ENCODE measurements at regions not wholly inside any gene's neighbourhood (a gene's known extent, or its start where the extent isn't known, plus 50 kb on each side); places are given as distances from the start of the nearest gene placed in this dataset.
A peak's percentile ranks its signal among the peaks of the same experiment; 100 is the strongest.

DNA sequence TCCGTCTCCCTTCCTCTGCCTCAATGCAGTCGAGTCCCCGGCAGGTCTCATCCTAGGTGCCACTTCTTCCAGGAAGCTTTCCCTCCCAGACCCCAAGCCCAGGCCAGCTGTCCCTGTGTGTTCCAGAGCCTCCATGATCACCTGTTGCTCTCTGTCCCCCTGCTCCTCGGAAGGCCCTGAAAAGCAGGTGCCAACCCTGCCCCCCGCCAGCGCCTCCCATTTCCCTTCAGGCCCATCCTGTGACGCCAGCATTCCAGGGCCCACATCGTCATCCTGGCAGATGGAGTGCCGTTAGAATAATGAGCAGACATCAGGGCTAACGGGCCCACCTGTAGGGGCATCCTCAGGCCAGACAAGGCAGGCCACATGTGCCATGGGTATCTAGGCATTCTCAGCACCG lies 253.0 kb upstream of the PPP2R2D start:
- peaks cover 34% of the 10 kb centered on the region for H3K9me3 Mint-ChIP-seq (ENCODE audit: unreplicated experiment)
- H3K4me1 Mint-ChIP-seq (ENCODE audit: unreplicated experiment) = no peaks in the 10 kb centered on the region
- H3K27me3 Mint-ChIP-seq (ENCODE audit: unreplicated experiment) = no peaks in the 10 kb centered on the region
- TF ChIP-seq, protein P1, sequence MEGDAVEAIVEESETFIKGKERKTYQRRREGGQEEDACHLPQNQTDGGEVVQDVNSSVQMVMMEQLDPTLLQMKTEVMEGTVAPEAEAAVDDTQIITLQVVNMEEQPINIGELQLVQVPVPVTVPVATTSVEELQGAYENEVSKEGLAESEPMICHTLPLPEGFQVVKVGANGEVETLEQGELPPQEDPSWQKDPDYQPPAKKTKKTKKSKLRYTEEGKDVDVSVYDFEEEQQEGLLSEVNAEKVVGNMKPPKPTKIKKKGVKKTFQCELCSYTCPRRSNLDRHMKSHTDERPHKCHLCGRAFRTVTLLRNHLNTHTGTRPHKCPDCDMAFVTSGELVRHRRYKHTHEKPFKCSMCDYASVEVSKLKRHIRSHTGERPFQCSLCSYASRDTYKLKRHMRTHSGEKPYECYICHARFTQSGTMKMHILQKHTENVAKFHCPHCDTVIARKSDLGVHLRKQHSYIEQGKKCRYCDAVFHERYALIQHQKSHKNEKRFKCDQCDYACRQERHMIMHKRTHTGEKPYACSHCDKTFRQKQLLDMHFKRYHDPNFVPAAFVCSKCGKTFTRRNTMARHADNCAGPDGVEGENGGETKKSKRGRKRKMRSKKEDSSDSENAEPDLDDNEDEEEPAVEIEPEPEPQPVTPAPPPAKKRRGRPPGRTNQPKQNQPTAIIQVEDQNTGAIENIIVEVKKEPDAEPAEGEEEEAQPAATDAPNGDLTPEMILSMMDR (IDR thresholded peaks at IDR 0.05) = no peak
- no peak overlapping the region for H3K4me3 Mint-ChIP-seq (ENCODE audit: unreplicated experiment)
- no peak overlapping the region for H3K27ac Mint-ChIP-seq (ENCODE audit: unreplicated experiment)
- H3K36me3 Mint-ChIP-seq (ENCODE audit: unreplicated experiment) = no peaks in the 10 kb centered on the region
- no peak for DNase-seq (ENCODE audit: extremely low spot score, unreplicated experiment)

DNA sequence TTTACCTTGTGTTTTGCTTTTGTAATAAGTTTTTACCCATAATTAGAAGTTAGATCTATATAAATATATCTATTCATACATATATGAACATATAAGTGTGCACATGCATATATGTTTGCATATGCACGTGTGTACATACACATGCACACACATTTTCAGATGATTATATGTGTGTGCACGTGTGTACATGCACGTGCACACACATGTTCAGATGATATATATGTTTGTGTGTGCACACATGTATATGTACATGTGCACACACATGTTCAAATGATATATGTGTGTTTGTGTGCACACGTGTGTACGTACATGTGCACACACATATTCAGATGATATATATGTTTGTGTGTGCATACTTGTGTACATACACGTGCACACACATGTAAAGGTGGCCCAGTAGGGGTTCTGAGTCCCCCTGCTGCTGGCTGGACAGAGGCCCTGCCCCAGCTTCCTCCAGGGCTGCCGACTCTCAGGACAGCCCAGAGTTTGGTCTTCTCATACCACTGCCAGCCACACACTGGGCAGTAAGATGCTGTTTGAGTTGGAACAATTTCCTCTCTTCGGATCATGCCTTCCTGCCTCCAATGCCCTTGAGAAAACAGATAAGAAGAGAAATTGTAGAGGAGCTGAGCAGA lies 252.3 kb upstream of the PPP2R2D start:
- DNase-seq (ENCODE audit: extremely low spot score, unreplicated experiment) = peak; percentile 49
- TF ChIP-seq, protein P1 (IDR thresholded peaks at IDR 0.05) = no peak
- Mint-ChIP-seq H3K27me3 (ENCODE audit: unreplicated experiment) (no peaks in the 10 kb centered on the region), H3K4me1 (ENCODE audit: unreplicated experiment) (no peaks in the 10 kb centered on the region), H3K27ac (ENCODE audit: unreplicated experiment) (no peak overlapping the region), H3K36me3 (ENCODE audit: unreplicated experiment) (no peaks in the 10 kb centered on the region), H3K9me3 (ENCODE audit: unreplicated experiment) (peaks cover 34% of the 10 kb centered on the region), H3K4me3 (ENCODE audit: unreplicated experiment) (no peak overlapping the region)

DNA sequence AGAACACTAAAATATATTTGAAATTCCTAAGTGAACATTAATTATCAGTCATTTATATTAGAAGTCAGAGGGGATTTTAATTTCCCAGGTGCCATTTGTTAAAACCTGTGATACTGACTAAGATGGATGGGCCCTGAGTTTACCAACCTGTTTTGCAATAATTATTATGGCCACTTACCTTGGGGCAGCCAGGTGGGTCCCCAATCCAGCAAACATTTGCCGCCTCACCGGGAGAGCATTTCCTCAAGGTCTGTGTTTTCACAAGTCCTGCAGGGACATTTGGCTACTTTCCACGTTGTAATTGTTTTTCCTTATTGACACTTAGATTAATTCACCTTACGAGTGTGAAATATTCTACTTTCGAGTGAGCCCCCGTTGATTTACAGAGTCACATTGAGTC lies 251.2 kb upstream of the PPP2R2D start:
- H3K4me1 Mint-ChIP-seq (ENCODE audit: unreplicated experiment) = no peaks in the 10 kb centered on the region
- H3K36me3 Mint-ChIP-seq (ENCODE audit: unreplicated experiment) = no peaks in the 10 kb centered on the region
- peak; percentile 32 for DNase-seq (ENCODE audit: extremely low spot score, unreplicated experiment)
- H3K27me3 Mint-ChIP-seq (ENCODE audit: unreplicated experiment) = no peaks in the 10 kb centered on the region
- H3K9me3 Mint-ChIP-seq (ENCODE audit: unreplicated experiment) = peaks cover 32% of the 10 kb centered on the region
- TF ChIP-seq, protein P1 (IDR thresholded peaks at IDR 0.05) = no peak
- H3K4me3 Mint-ChIP-seq (ENCODE audit: unreplicated experiment) = no peak overlapping the region
- H3K27ac Mint-ChIP-seq (ENCODE audit: unreplicated experiment) = no peak overlapping the region

DNA sequence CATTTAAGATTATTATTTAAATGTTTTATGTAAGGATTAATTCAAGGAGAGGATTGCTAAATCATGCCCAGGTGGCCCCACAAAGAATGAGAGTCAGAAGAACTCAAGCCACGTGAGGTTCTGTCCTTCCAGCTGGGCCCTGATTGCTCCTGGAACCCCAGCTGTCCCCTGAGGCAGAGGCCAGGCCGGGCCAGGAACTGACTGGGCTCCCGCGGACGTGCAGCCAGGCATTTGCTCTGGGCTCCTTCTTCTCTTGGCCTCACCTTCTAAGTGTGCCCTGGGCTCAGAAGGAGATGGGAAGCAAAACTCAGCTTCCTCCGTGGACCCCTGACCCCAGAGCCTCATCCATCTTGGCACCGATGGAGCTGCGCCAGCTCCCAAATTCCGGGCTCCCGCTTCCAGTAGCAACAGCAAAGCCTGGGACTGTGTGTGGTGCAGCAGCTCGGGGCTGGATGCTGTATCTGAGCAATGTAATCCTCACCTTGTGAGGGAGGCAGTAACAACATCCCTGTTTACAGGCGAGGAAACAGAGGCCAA lies 250.6 kb upstream of the PPP2R2D start:
- no peaks in the 10 kb centered on the region for H3K27me3 Mint-ChIP-seq (ENCODE audit: unreplicated experiment)
- peak; percentile 80 for DNase-seq (ENCODE audit: extremely low spot score, unreplicated experiment)
- peaks cover 30% of the 10 kb centered on the region for H3K9me3 Mint-ChIP-seq (ENCODE audit: unreplicated experiment)
- no peak overlapping the region for H3K27ac Mint-ChIP-seq (ENCODE audit: unreplicated experiment)
- H3K4me3 Mint-ChIP-seq (ENCODE audit: unreplicated experiment) = no peak overlapping the region
- no peaks in the 10 kb centered on the region for H3K4me1 Mint-ChIP-seq (ENCODE audit: unreplicated experiment)
- no peaks in the 10 kb centered on the region for H3K36me3 Mint-ChIP-seq (ENCODE audit: unreplicated experiment)
- TF ChIP-seq, protein P1 (IDR thresholded peaks at IDR 0.05) = no peak

DNA sequence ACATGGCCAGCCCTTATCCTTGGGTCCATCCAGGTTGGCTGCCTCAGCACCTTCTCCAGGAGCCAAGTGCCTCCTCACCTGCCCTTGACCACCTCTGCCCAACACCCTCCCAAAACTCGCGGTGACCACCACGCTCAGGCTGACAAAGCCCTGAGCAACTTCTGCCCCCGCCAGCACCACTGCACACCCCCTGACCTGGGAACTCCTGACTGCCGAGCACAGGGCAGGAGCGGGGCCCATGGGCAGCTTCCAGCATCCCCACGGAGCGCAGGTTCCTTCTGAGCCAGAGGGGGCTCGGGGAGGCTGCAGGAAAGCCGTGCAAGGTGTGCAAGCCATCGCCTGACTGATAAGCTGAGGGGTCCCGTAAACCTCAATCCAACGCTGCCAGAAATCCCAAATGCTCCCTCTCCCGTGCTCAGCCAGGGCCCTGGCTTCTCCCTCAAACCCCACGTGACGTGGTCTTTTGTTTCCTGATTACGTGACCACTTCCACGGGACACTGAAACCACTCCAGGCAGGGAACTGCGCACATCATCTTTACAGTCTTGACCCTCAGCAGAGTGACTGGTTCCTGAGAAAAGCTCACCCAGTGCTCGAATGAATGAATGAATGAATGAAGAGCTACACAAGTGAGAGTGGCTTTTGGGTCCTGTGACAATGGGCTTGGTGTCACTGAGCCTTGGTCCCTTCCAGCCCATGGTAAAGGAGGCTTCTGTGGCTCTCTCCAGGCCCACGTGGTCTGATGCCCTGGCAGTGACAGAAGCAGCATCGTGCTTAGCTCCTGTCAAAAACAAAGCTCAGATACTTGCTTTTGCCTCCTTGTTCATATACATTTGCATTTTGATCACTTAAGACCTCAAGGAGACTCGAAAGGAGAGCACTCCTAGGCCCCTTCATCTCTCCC lies 249.8 kb upstream of the PPP2R2D start:
- peak; percentile 75 for DNase-seq (ENCODE audit: extremely low spot score, unreplicated experiment)
- TF ChIP-seq, protein P1 (IDR thresholded peaks at IDR 0.05) = no peak
- no peak overlapping the region for H3K4me3 Mint-ChIP-seq (ENCODE audit: unreplicated experiment)
- H3K36me3 Mint-ChIP-seq (ENCODE audit: unreplicated experiment) = no peaks in the 10 kb centered on the region
- H3K4me1 Mint-ChIP-seq (ENCODE audit: unreplicated experiment) = no peaks in the 10 kb centered on the region
- peaks cover 31% of the 10 kb centered on the region for H3K9me3 Mint-ChIP-seq (ENCODE audit: unreplicated experiment)
- no peak overlapping the region for H3K27ac Mint-ChIP-seq (ENCODE audit: unreplicated experiment)
- H3K27me3 Mint-ChIP-seq (ENCODE audit: unreplicated experiment) = no peaks in the 10 kb centered on the region

Data from osteocyte (in vitro differentiated cells).